ENCODE measurements at regions not wholly inside any gene's neighbourhood (a gene's known extent, or its start where the extent isn't known, plus 50 kb on each side); places are given as distances from the start of the nearest gene placed in this dataset.

GRCh38 chr6:95387845-95388244 is 189.5 kb upstream of the MANEA start:
- H3K27me3 ChIP-seq (ENCODE audit: control insufficient read depth in 1 of 2, insufficient read depth in 2 of 2, low read length in 2 of 2), result no peaks in the 10 kb centered on the region
- no TSS peak for BruUV-seq (replicated peaks)
- H2AFZ ChIP-seq (ENCODE audit: low read length), result no peak overlapping the region
- H3K4me3 ChIP-seq (replicated peaks in 1 of 3; ENCODE audit: insufficient read depth in 1 of 3, low read depth in 2 of 3, low read length in 3 of 3), result no peak overlapping the region
- FAIRE-seq (no peak), ATAC-seq (no peak), DNase-seq (ENCODE audit: low spot score) (no peak)
- ChIA-PET POLR2A (no interaction called here), CTCF (ENCODE audit: low intra/inter-chr PET ratio, low total read pairs) (no interaction called here)
- H3K9ac ChIP-seq (ENCODE audit: insufficient read depth, low read depth, low read length), result no peak overlapping the region
- H3K4me1 ChIP-seq (ENCODE audit: insufficient read depth, low read length), result no peaks in the 10 kb centered on the region
- no peak overlapping the region for H3K27ac ChIP-seq (ENCODE audit: extremely low read length, insufficient read depth, low read length)
- in situ Hi-C loops (cut with HindIII; ENCODE audit: extremely low pct_ligation_motif_present, low pct_unique_long_range_greater_than_20kb) (no loop called here), intact Hi-C loops (cut with micrococcal nuclease; ENCODE audit: unreplicated experiment) (no loop called here)
- no peaks in the 10 kb centered on the region for H3K9me3 ChIP-seq (ENCODE audit: low read length)
- TF ChIP-seq ZBTB14 (CRISPR knock-in tag; IDR thresholded peaks at IDR 0.05), result no peak
- no peak for TF ChIP-seq ZNF687 (CRISPR knock-in tag; IDR thresholded peaks at IDR 0.05)
- no peak for TF ChIP-seq MBD4 (IDR thresholded peaks at IDR 0.05; ENCODE audit: borderline replicate concordance, low read length)
- H3K4me2 ChIP-seq (ENCODE audit: low read depth, low read length), result no peak overlapping the region
- no peaks in the 10 kb centered on the region for H3K79me2 ChIP-seq (ENCODE audit: insufficient read depth, low read length)
- no peaks in the 10 kb centered on the region for H4K20me1 ChIP-seq (ENCODE audit: insufficient read depth, low read length)
- no peaks in the 10 kb centered on the region for H3K36me3 ChIP-seq (replicated peaks in 1 of 2; ENCODE audit: control insufficient read depth in 1 of 2, insufficient read depth in 2 of 2, low read length in 2 of 2)

- Histone ChIP-seq H4K20me1 (ENCODE audit: insufficient read depth, low read length) (no peaks in the 10 kb centered on the region), H3K4me1 (ENCODE audit: insufficient read depth, low read length) (no peaks in the 10 kb centered on the region), H2AFZ (ENCODE audit: low read length) (no peak overlapping the region), H3K4me3 (replicated peaks in 1 of 3; ENCODE audit: insufficient read depth in 1 of 3, low read depth in 2 of 3, low read length in 3 of 3) (no peak overlapping the region), H3K27ac (ENCODE audit: extremely low read length, insufficient read depth, low read length) (no peak overlapping the region), H3K9ac (ENCODE audit: insufficient read depth, low read depth, low read length) (no peak overlapping the region), H3K36me3 (replicated peaks in 1 of 2; ENCODE audit: control insufficient read depth in 1 of 2, insufficient read depth in 2 of 2, low read length in 2 of 2) (no peaks in the 10 kb centered on the region), H3K4me2 (ENCODE audit: low read depth, low read length) (no peak overlapping the region), H3K79me2 (ENCODE audit: insufficient read depth, low read length) (no peaks in the 10 kb centered on the region), H3K9me3 (ENCODE audit: low read length) (no peaks in the 10 kb centered on the region), H3K27me3 (ENCODE audit: control insufficient read depth in 1 of 2, insufficient read depth in 2 of 2, low read length in 2 of 2) (no peaks in the 10 kb centered on the region)
- no peak for DNase-seq (ENCODE audit: low spot score)
- BruUV-seq (replicated peaks), result no TSS peak
- in situ Hi-C loops (cut with HindIII; ENCODE audit: extremely low pct_ligation_motif_present, low pct_unique_long_range_greater_than_20kb), result no loop called here
- intact Hi-C loops (cut with micrococcal nuclease; ENCODE audit: unreplicated experiment), result no loop called here
- no peak for TF ChIP-seq RBAK (CRISPR knock-in tag; IDR thresholded peaks at IDR 0.05)
- TF ChIP-seq ZNF589 (CRISPR knock-in tag; conservative IDR thresholded peaks at IDR 0.05), result no peak
- no peak for TF ChIP-seq ZNF816 (CRISPR knock-in tag; IDR thresholded peaks at IDR 0.05; ENCODE audit: borderline replicate concordance)
- no peak for TF ChIP-seq DR1 (CRISPR knock-in tag; IDR thresholded peaks at IDR 0.05)
- TF ChIP-seq ZNF782 (CRISPR knock-in tag; IDR thresholded peaks at IDR 0.05; ENCODE audit: borderline replicate concordance), result no peak
- no peak for TF ChIP-seq ZNF629 (CRISPR knock-in tag; conservative IDR thresholded peaks at IDR 0.05)
- TF ChIP-seq, protein P1, sequence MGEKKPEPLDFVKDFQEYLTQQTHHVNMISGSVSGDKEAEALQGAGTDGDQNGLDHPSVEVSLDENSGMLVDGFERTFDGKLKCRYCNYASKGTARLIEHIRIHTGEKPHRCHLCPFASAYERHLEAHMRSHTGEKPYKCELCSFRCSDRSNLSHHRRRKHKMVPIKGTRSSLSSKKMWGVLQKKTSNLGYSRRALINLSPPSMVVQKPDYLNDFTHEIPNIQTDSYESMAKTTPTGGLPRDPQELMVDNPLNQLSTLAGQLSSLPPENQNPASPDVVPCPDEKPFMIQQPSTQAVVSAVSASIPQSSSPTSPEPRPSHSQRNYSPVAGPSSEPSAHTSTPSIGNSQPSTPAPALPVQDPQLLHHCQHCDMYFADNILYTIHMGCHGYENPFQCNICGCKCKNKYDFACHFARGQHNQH (CRISPR knock-in tag; IDR thresholded peaks at IDR 0.05), result no peak
- TF ChIP-seq PAWR (CRISPR knock-in tag; IDR thresholded peaks at IDR 0.05; ENCODE audit: borderline replicate concordance), result no peak
- no peak for ATAC-seq
- ChIA-PET POLR2A (no interaction called here), CTCF (ENCODE audit: low intra/inter-chr PET ratio, low total read pairs) (no interaction called here)
- 0% methylated on average over 2 of the region's 2 CpGs for WGBS (ENCODE audit: low lambda C conversion rate)
- no peak for FAIRE-seq
Observed at GRCh38 chr6:95404777-95405176, 172.6 kb upstream of the MANEA start.
